ENCODE measurements at regions not wholly inside any gene's neighbourhood (a gene's known extent, or its start where the extent isn't known, plus 50 kb on each side); places are given as distances from the start of the nearest gene placed in this dataset.

DNA sequence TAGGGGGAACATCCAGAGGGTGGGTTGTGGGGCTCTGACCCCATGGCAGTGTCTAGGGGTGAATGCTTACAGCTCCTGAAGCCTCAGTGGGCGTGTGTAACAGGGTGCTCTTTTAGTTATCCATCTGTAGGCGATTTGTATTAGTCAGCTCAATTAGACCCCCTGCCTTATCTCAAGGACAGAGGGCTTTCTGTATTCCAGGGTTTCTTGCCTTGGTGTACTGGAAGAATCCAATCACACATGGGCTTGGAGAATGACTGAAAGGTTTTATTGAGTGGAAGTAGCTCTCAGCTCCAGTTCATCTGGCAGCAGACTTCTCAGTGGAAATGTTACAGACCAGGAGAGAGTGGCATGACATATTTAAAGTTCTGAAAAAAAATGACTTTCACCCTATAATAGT lies 334.0 kb upstream of the GCFC2 start:
- H3K4me2 ChIP-seq (ENCODE audit: low read depth, low read length, poor library complexity, severe bottlenecking): no peak overlapping the region
- H2AFZ ChIP-seq (ENCODE audit: low read depth, low read length, severe bottlenecking): no peak overlapping the region
- H4K20me1 ChIP-seq (ENCODE audit: low read depth, low read length): no peaks in the 10 kb centered on the region
- H3K9me3 ChIP-seq (ENCODE audit: insufficient read depth, low read length): no peaks in the 10 kb centered on the region
- H3K9ac ChIP-seq (ENCODE audit: low read length): no peak overlapping the region
- H3K36me3 ChIP-seq (ENCODE audit: low read length): no peaks in the 10 kb centered on the region
- no peak for TF ChIP-seq EZH2phosphoT487 (conservative IDR thresholded peaks at IDR 0.05; ENCODE audit: low read length)
- TF ChIP-seq, protein P1, sequence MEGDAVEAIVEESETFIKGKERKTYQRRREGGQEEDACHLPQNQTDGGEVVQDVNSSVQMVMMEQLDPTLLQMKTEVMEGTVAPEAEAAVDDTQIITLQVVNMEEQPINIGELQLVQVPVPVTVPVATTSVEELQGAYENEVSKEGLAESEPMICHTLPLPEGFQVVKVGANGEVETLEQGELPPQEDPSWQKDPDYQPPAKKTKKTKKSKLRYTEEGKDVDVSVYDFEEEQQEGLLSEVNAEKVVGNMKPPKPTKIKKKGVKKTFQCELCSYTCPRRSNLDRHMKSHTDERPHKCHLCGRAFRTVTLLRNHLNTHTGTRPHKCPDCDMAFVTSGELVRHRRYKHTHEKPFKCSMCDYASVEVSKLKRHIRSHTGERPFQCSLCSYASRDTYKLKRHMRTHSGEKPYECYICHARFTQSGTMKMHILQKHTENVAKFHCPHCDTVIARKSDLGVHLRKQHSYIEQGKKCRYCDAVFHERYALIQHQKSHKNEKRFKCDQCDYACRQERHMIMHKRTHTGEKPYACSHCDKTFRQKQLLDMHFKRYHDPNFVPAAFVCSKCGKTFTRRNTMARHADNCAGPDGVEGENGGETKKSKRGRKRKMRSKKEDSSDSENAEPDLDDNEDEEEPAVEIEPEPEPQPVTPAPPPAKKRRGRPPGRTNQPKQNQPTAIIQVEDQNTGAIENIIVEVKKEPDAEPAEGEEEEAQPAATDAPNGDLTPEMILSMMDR (IDR thresholded peaks at IDR 0.05; ENCODE audit: insufficient read depth, low read length, poor library complexity, severe bottlenecking): no peak
- H3K4me3 ChIP-seq (ENCODE audit: insufficient read depth, low read length, poor library complexity, severe bottlenecking): no peak overlapping the region
- no peak overlapping the region for H3K27ac ChIP-seq (ENCODE audit: low read depth, low read length)
- no peaks in the 10 kb centered on the region for H3K9me2 ChIP-seq (replicated peaks; ENCODE audit: insufficient read depth, low read length)
- H3K27me3 ChIP-seq (ENCODE audit: low read length): no peaks in the 10 kb centered on the region
- no peaks in the 10 kb centered on the region for H3K79me2 ChIP-seq (ENCODE audit: insufficient read depth, low read length)
- H3F3A ChIP-seq (ENCODE audit: insufficient read depth): no peaks in the 10 kb centered on the region

DNA sequence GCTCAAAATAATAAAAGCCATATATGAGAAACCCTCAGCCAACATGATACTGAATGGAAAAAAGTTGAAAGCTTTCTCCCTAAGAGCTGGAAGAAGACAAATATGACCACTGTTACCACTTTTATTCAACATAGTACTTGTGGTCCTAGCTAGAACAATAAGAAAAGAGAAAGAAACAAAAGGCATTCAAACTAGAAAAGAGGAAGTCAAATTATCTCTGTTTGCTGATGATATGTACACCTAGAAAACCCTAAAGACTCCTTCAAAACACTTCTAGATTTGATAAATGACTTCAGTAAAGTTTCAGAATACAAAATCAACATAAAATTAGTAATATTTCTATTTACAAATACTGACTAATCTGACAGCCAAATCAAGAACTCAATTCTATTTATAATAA lies 328.8 kb upstream of the GCFC2 start:
- H3K4me2 ChIP-seq (ENCODE audit: low read depth, low read length, poor library complexity, severe bottlenecking): no peak overlapping the region

DNA sequence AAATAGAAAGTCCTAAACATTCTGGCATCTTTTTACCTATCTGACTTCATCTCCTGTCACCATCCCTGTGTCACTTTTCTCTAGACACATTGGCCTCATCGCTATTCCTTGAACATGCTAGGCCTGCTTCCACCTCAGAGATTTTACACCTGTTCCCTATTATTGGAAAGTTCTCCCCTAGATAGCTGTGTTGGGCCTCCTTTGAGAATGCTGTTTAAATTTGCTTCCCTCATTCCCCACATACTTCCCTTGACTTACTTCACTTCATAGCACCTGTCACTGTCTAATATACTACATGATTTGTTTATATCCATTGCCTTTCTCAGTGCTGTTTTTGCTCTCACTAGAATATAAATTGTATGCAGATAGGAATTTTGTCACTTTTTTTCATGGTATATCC lies 317.0 kb upstream of the GCFC2 start:
- no peak overlapping the region for H3K27ac ChIP-seq (ENCODE audit: low read depth, low read length)
- H3F3A ChIP-seq (ENCODE audit: insufficient read depth): no peaks in the 10 kb centered on the region
- TF ChIP-seq, protein P1 (IDR thresholded peaks at IDR 0.05; ENCODE audit: insufficient read depth, low read length, poor library complexity, severe bottlenecking): no peak
- TF ChIP-seq EZH2phosphoT487 (conservative IDR thresholded peaks at IDR 0.05; ENCODE audit: low read length): no peak
- H2AFZ ChIP-seq (ENCODE audit: low read depth, low read length, severe bottlenecking): no peak overlapping the region
- H3K9ac ChIP-seq (ENCODE audit: low read length): no peak overlapping the region
- no peaks in the 10 kb centered on the region for H3K36me3 ChIP-seq (ENCODE audit: low read length)
- H3K9me3 ChIP-seq (ENCODE audit: insufficient read depth, low read length): no peaks in the 10 kb centered on the region
- H3K4me3 ChIP-seq (ENCODE audit: insufficient read depth, low read length, poor library complexity, severe bottlenecking): no peak overlapping the region
- H3K79me2 ChIP-seq (ENCODE audit: insufficient read depth, low read length): no peaks in the 10 kb centered on the region
- no peak overlapping the region for H3K4me2 ChIP-seq (ENCODE audit: low read depth, low read length, poor library complexity, severe bottlenecking)
- H3K27me3 ChIP-seq (ENCODE audit: low read length): no peaks in the 10 kb centered on the region
- H3K9me2 ChIP-seq (replicated peaks; ENCODE audit: insufficient read depth, low read length): no peaks in the 10 kb centered on the region
- H4K20me1 ChIP-seq (ENCODE audit: low read depth, low read length): no peaks in the 10 kb centered on the region

More for the DNA sequence above, 328.8 kb upstream of the GCFC2 start:
- Histone ChIP-seq H3K36me3 (ENCODE audit: low read length) (no peaks in the 10 kb centered on the region), H4K20me1 (ENCODE audit: low read depth, low read length) (no peaks in the 10 kb centered on the region), H3K79me2 (ENCODE audit: insufficient read depth, low read length) (no peaks in the 10 kb centered on the region), H3K9me2 (replicated peaks; ENCODE audit: insufficient read depth, low read length) (no peaks in the 10 kb centered on the region), H3K9me3 (ENCODE audit: insufficient read depth, low read length) (no peaks in the 10 kb centered on the region), H3K27ac (ENCODE audit: low read depth, low read length) (no peak overlapping the region), H3K27me3 (ENCODE audit: low read length) (no peaks in the 10 kb centered on the region), H3K4me3 (ENCODE audit: insufficient read depth, low read length, poor library complexity, severe bottlenecking) (no peak overlapping the region), H3K9ac (ENCODE audit: low read length) (no peak overlapping the region), H2AFZ (ENCODE audit: low read depth, low read length, severe bottlenecking) (no peak overlapping the region), H3F3A (ENCODE audit: insufficient read depth) (no peaks in the 10 kb centered on the region)
- no peak for TF ChIP-seq EZH2phosphoT487 (conservative IDR thresholded peaks at IDR 0.05; ENCODE audit: low read length)
- TF ChIP-seq, protein P1 (IDR thresholded peaks at IDR 0.05; ENCODE audit: insufficient read depth, low read length, poor library complexity, severe bottlenecking): no peak
